ENCODE measurements at regions not wholly inside any gene's neighbourhood (a gene's known extent, or its start where the extent isn't known, plus 50 kb on each side); places are given as distances from the start of the nearest gene placed in this dataset.
A peak's percentile ranks its signal among the peaks of the same experiment; 100 is the strongest.
"Not testable (repeated sequence)": the region's sequence is repeated elsewhere in the genome, so short reads cannot be mapped to it uniquely, and the experiment has no call there.

GRCh38 chr15:95075792-95076677 lies 844.7 kb downstream of the MCTP2 start:
- no peak for TF ChIP-seq CTCF (IDR thresholded peaks at IDR 0.05; ENCODE audit: insufficient read depth, low read length, severe bottlenecking)
- Histone ChIP-seq H3K4me3 (ENCODE audit: low read depth, low read length) (no peak overlapping the region), H3K36me3 (ENCODE audit: control insufficient read depth, insufficient read depth, low read length) (no peaks in the 10 kb centered on the region), H3K27me3 (ENCODE audit: control insufficient read depth, insufficient read depth, low read length) (no peaks in the 10 kb centered on the region)
- DNase-seq (ENCODE audit: low read depth), result no peak
- no peak for FAIRE-seq

DNA sequence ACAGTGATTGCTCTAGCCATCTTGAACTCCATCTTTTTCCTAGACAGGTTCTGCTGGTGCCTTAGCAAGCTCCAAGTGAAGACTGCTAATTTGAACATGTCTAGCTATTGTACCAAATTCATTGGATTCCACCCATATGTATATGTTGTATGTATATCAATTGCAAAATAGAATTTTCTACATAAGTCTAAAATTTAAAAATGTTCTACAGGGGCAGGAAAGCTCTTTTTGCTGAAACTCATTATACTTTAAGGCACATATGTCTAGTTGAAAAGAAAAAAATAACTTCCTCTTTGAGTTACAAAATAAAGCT lies 845.3 kb downstream of the MCTP2 start:
- H3K27me3 ChIP-seq (ENCODE audit: control insufficient read depth, insufficient read depth, low read length), result no peaks in the 10 kb centered on the region
- no peak for DNase-seq (ENCODE audit: low read depth)
- TF ChIP-seq CTCF (IDR thresholded peaks at IDR 0.05; ENCODE audit: insufficient read depth, low read length, severe bottlenecking), result no peak
- no peak for FAIRE-seq
- no peak overlapping the region for H3K4me3 ChIP-seq (ENCODE audit: low read depth, low read length)
- H3K36me3 ChIP-seq (ENCODE audit: control insufficient read depth, insufficient read depth, low read length), result no peaks in the 10 kb centered on the region

- TF ChIP-seq CTCF (IDR thresholded peaks at IDR 0.05; ENCODE audit: insufficient read depth, low read length, severe bottlenecking), result no peak
Observed at GRCh38 chr15:95078003-95078402, 846.6 kb downstream of the MCTP2 start.

GRCh38 chr15:95080228-95080627 lies 848.9 kb downstream of the MCTP2 start:
- not testable (repeated sequence) for FAIRE-seq; H3K36me3 ChIP-seq (ENCODE audit: control insufficient read depth, insufficient read depth, low read length); DNase-seq (ENCODE audit: low read depth); H3K4me3 ChIP-seq (ENCODE audit: low read depth, low read length); H3K27me3 ChIP-seq (ENCODE audit: control insufficient read depth, insufficient read depth, low read length)

More at GRCh38 chr15:95078003-95078402, 846.6 kb downstream of the MCTP2 start:
- Histone ChIP-seq H3K36me3 (ENCODE audit: control insufficient read depth, insufficient read depth, low read length) (no peaks in the 10 kb centered on the region), H3K27me3 (ENCODE audit: control insufficient read depth, insufficient read depth, low read length) (no peaks in the 10 kb centered on the region), H3K4me3 (ENCODE audit: low read depth, low read length) (no peak overlapping the region)
- no peak for DNase-seq (ENCODE audit: low read depth)
- no peak for FAIRE-seq

DNA sequence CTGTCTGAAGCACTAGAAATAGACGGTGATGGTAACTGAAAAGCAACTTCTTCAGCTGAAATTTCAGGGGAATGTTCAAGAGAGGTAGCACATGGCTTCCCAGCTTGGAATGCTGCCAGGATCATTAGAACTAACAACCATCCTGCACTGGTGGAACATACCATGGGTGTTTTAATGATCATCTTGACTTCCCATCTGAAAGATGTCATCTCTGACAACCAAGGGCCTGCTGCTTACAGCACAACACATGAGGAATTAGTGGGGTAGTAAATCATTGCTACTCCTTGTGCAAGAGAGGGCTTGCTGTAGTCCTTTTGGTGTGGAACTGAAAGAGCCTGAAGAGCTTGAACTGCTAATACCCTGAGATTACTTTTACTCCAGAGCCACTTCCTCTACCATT lies 853.7 kb downstream of the MCTP2 start:
- no peak for TF ChIP-seq CTCF (IDR thresholded peaks at IDR 0.05; ENCODE audit: insufficient read depth, low read length, severe bottlenecking)
- Histone ChIP-seq H3K36me3 (ENCODE audit: control insufficient read depth, insufficient read depth, low read length) (no peaks in the 10 kb centered on the region), H3K4me3 (ENCODE audit: low read depth, low read length) (no peak overlapping the region), H3K27me3 (ENCODE audit: control insufficient read depth, insufficient read depth, low read length) (no peaks in the 10 kb centered on the region)
- DNase-seq (ENCODE audit: low read depth), result no peak
- peak; percentile 72 for FAIRE-seq

- DNase-seq (ENCODE audit: low read depth), result peak; percentile 62
- no peak for FAIRE-seq
- TF ChIP-seq CTCF (IDR thresholded peaks at IDR 0.05; ENCODE audit: insufficient read depth, low read length, severe bottlenecking), result no peak
Observed at GRCh38 chr15:95086531-95087252, 855.3 kb downstream of the MCTP2 start.

More at GRCh38 chr15:95086531-95087252, 855.3 kb downstream of the MCTP2 start:
- Histone ChIP-seq H3K27me3 (ENCODE audit: control insufficient read depth, insufficient read depth, low read length) (no peaks in the 10 kb centered on the region), H3K36me3 (ENCODE audit: control insufficient read depth, insufficient read depth, low read length) (no peaks in the 10 kb centered on the region), H3K4me3 (ENCODE audit: low read depth, low read length) (no peak overlapping the region)
